GM12891 (cell line): ENCODE measurements at regions not wholly inside any gene's neighbourhood (a gene's known extent, or its start where the extent isn't known, plus 50 kb on each side); places are given as distances from the start of the nearest gene placed in this dataset.
"Not testable (repeated sequence)": the region's sequence is repeated elsewhere in the genome, so short reads cannot be mapped to it uniquely, and the experiment has no call there.

Experiments
- PAX5 ChIP-seq: IDR thresholded peaks from 2 replicates; pipeline ENCODE4 v1.6.1; 2011; ENCODE audit warnings: low read length, moderate library complexity, mild to moderate bottlenecking; ENCODE audit not compliant: insufficient read depth, severe bottlenecking
- POLR2A ChIP-seq: IDR thresholded peaks from 2 replicates; pipeline ENCODE4 v1.6.1; 2011; ENCODE audit warnings: low read depth, low read length, control low read depth
- POLR2AphosphoS5 ChIP-seq: IDR thresholded peaks from 2 replicates; pipeline ENCODE4 v1.6.1; 2011; ENCODE audit warnings: low read depth, low read length, control low read depth
- POU2F2 ChIP-seq: IDR thresholded peaks from 2 replicates; pipeline ENCODE4 v1.6.1; 2011; ENCODE audit warnings: low read depth, mild to moderate bottlenecking, control low read depth, low read length, moderate library complexity
- SPI1 ChIP-seq: IDR thresholded peaks from 2 replicates; pipeline ENCODE4 v1.6.1; 2011; ENCODE audit warnings: low read depth, low read length, control low read depth
- TAF1 ChIP-seq: IDR thresholded peaks from 2 replicates; pipeline ENCODE4 v1.6.1; 2011; ENCODE audit warnings: low read depth, low read length, control low read depth

DNA sequence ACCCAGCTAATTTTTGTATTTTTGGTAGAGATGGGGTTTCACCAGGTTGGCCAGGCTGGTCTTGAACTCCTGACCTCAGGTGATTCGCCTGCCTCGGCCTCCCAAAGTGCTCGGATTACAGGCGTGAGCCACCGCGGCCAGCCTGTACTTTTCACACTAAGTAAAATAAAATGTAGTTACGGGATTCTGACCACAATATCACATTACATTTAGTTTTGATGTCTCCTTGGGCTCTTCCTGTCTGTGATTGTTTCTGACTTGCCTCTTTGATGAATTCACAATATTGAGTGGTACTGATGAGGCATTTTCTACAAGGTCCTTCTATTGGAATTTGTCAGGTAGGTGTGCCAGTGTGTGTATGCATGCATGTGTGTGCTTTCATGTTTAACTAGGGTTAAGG lies 658.6 kb upstream of the TMEM132C start:
- TF ChIP-seq POU2F2, POLR2A, POLR2AphosphoS5, TAF1, PAX5, SPI1: not testable (repeated sequence)
